ENCODE measurements at regions not wholly inside any gene's neighbourhood (a gene's known extent, or its start where the extent isn't known, plus 50 kb on each side); places are given as distances from the start of the nearest gene placed in this dataset.

DNA sequence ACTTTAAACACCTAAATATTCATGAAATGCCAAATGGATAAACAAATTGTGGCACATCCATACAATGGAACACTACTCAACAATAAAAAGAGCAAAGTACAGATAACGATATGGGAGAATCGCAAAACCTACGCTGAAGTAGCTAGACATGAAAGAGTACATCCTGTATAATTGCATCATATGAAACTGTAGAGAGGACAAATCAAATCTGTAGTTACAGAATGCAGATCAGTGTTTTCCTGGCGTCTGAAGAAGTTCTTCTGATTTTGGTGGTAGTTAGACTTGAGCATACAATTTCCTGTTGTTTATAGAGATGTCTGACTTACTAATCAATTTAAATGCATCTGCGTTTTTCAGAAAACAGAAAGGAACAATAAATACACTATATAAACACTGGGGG lies 394.4 kb downstream of the SOCS6 start (continued):
- TF ChIP-seq YEATS2 (CRISPR knock-in tag; IDR thresholded peaks at IDR 0.05; ENCODE audit: borderline replicate concordance) = no peak
- TF ChIP-seq RFXAP (CRISPR knock-in tag; IDR thresholded peaks at IDR 0.05; ENCODE audit: borderline replicate concordance) = no peak
- no peak for TF ChIP-seq ZNF709 (CRISPR knock-in tag; IDR thresholded peaks at IDR 0.05)
- TF ChIP-seq GABPA (IDR thresholded peaks at IDR 0.05; ENCODE audit: low read depth, low read length) = no peak
- no peak for TF ChIP-seq GABPA (CRISPR knock-in tag; IDR thresholded peaks at IDR 0.05; ENCODE audit: low read depth)
- no peak for TF ChIP-seq ZNF513 (CRISPR knock-in tag; conservative IDR thresholded peaks at IDR 0.05)

DNA sequence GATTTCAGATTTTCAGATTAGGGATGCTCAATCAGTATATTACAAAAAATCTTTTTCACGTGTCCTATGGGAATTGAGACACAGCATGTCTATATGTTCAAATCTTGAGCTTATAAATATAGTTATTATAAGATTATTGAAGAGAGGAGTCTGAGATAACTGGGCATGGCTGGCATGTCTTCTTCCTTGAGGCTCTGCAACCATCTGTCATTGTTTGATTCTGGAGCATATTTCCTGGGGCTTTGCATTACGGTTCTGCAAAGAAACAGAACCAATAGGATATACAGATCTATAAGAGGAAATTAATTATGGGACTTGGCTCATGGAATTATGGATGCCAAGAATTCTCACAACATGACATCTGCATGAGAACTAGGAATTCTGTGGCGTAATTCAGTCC lies 386.1 kb downstream of the SOCS6 start:
- Histone ChIP-seq H3K36me3 (replicated peaks in 1 of 2; ENCODE audit: control insufficient read depth in 1 of 2, insufficient read depth in 2 of 2, low read length in 2 of 2) (no peaks in the 10 kb centered on the region), H3K9ac (ENCODE audit: insufficient read depth, low read depth, low read length) (no peak overlapping the region), H3K27me3 (ENCODE audit: control insufficient read depth in 1 of 2, insufficient read depth in 2 of 2, low read length in 2 of 2) (no peaks in the 10 kb centered on the region), H3K4me3 (replicated peaks in 1 of 3; ENCODE audit: insufficient read depth in 1 of 3, low read depth in 2 of 3, low read length in 3 of 3) (no peak overlapping the region), H3K27ac (ENCODE audit: extremely low read length, insufficient read depth, low read length) (no peak overlapping the region), H2AFZ (ENCODE audit: low read length) (no peak overlapping the region), H3K4me2 (ENCODE audit: low read depth, low read length) (no peak overlapping the region), H3K9me3 (ENCODE audit: low read length) (no peaks in the 10 kb centered on the region), H4K20me1 (ENCODE audit: insufficient read depth, low read length) (no peaks in the 10 kb centered on the region), H3K79me2 (ENCODE audit: insufficient read depth, low read length) (no peaks in the 10 kb centered on the region), H3K4me1 (ENCODE audit: insufficient read depth, low read length) (no peaks in the 10 kb centered on the region)
- no peak for TF ChIP-seq ZNF768 (CRISPR knock-in tag; IDR thresholded peaks at IDR 0.05)
- no peak for TF ChIP-seq ZNF260 (CRISPR knock-in tag; IDR thresholded peaks at IDR 0.05; ENCODE audit: borderline replicate concordance, low read depth)
- no peak for TF ChIP-seq RBM39 (IDR thresholded peaks at IDR 0.05; ENCODE audit: low read depth, low read length, poor library complexity, severe bottlenecking)
- TF ChIP-seq ZNF44 (CRISPR knock-in tag; IDR thresholded peaks at IDR 0.05) = no peak
- TF ChIP-seq GFI1 (CRISPR knock-in tag; IDR thresholded peaks at IDR 0.05; ENCODE audit: borderline replicate concordance) = no peak
- no peak for TF ChIP-seq HOXD1 (CRISPR knock-in tag; IDR thresholded peaks at IDR 0.05)
- no peak for TF ChIP-seq FOXA1 (IDR thresholded peaks at IDR 0.05)
- no peak for TF ChIP-seq FOXA1 (CRISPR knock-in tag; IDR thresholded peaks at IDR 0.05)
- BruUV-seq (replicated peaks) = no TSS peak
- intact Hi-C loops (cut with micrococcal nuclease; ENCODE audit: unreplicated experiment) (no loop called here), in situ Hi-C loops (cut with HindIII; ENCODE audit: extremely low pct_ligation_motif_present, low pct_unique_long_range_greater_than_20kb) (no loop called here)
- under 1% methylated on average over 3 of the region's 3 CpGs for WGBS (ENCODE audit: low lambda C conversion rate)
- ChIA-PET CTCF (ENCODE audit: low intra/inter-chr PET ratio, low total read pairs) (no interaction called here), POLR2A (no interaction called here)
- DNase-seq (ENCODE audit: low spot score) (no peak), FAIRE-seq (no peak), ATAC-seq (no peak)

Data from HepG2 (cell line).